HG02938 (cell line): ENCODE measurements at regions not wholly inside any gene's neighbourhood (a gene's known extent, or its start where the extent isn't known, plus 50 kb on each side); places are given as distances from the start of the nearest gene placed in this dataset.
"Not testable (repeated sequence)": the region's sequence is repeated elsewhere in the genome, so short reads cannot be mapped to it uniquely, and the experiment has no call there.

Experiments
- ATAC-seq: cut with Tn5 transposase; IDR thresholded peaks from one replicate; pipeline ENCODE4 v1.9.1; 2021; ENCODE audit warnings: mild to moderate bottlenecking, moderate library complexity; ENCODE audit not compliant: unreplicated experiment

DNA sequence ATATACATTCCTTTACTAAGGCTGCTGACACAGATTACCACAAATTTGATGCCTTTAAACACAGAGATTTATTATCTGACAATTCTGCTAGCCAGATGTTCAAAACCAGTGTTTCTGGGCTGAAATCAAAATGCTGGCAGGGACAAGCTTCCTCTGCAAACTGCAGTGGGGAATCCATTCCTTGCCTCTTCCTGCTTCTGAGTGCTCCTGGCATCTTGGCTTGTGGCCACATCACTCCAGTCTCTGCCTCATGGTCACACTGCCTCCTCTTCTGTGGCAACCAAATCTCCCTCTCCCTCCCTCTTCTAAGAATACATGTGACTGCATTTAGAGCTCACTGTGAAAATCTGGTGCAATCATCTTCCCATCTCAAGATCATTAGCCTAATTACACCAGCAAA, 235.7 kb downstream of the TTC8 start:
- no peak for ATAC-seq

DNA sequence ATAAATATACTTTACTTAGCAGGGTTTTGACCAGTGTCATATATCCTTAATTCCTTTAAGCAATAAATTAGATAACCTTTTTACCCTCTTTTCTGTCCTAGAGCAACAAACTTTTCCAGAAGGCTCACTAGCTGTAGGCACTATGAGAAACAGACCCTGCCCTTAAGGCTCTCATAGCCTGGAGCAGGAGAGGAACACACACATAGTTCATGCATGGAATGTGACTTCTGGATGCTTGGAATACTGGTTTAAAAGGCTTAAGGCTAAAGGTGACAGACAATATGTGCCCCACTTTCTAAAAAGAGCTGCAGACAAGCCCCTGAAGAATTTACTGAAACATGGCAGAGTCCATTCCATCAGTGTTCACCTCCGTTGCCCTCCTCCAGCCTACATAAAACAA, 237.2 kb downstream of the TTC8 start:
- no peak for ATAC-seq

- ATAC-seq = no peak
Observed at GRCh38 chr14:89065879-89066278, 241.4 kb downstream of the TTC8 start.

- ATAC-seq = no peak
Observed at GRCh38 chr14:89067293-89067972, 243.0 kb downstream of the TTC8 start.

DNA sequence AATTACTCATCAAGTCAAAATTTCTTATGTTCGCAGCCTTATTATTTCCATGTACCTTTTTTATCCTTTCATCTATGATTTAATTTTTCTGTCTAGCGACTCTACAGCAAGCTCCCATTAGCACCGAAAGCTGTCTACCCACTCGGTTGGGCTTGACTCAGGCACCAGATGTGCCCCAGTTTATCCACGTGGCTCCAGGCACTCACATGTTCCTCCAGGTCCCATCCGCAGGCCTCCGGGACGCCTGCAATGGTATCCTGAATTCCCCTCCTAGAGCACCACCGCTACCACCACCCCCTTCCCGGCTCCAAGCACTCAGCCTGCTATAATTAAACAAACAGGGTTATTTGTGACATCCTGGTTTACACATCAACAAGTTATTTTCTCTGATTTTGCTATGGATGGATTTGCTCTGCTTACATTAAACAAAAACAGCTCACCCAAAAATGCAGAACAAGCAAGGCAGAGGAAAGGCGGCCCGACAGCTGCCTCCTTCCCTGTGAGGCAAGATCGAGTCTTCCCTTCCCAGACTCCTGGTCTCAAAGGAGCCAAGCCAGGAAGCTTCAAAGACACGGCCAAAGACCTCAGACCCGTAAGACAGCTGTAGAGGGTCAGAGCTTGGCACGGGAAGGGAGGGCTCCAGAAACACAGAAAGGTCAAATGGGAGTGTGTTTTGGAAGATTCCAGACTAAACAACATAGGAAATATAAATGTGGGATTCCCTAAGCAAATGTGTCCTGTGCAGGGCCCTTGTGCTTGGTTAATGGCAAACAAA, 253.8 kb downstream of the TTC8 start:
- no peak for ATAC-seq

GRCh38 chr14:89085231-89085731, 260.8 kb downstream of the TTC8 start:
- no peak for ATAC-seq

DNA sequence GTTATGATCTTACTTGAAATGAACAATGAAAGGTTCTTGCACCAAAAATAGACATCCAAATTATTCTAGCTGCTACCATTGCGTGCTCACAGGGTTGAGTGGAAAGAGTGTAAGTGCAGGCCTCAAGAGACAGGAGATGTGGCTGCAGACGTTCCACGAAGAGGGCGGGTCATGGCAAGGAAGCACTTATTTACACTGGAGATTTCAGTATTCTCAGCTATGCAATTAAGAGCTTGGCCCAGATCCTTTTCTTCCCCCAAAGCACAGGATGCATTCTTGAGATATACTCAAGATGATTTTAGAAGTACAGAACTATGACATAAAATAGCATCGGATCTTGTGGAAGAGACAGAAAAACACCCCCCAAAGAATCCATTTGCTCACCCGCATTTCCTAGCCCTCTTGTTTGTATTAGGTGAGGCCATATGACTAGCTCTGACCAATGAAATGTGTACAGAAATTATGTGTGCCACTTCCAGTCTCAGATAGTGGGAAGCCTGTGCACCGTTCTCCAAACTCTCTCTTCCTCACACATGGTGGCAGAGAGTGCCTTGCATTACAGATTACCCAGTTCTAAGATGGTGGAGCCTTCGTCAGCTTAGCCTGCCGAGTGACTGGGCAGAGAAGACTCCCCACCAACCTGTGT, 261.4 kb downstream of the TTC8 start:
- no peak for ATAC-seq

- no peak for ATAC-seq
Observed at GRCh38 chr14:89088530-89088929, 264.1 kb downstream of the TTC8 start.

- no peak for ATAC-seq
Observed at GRCh38 chr14:89089330-89089729, 264.9 kb downstream of the TTC8 start.

GRCh38 chr14:89091781-89092180, 267.3 kb downstream of the TTC8 start:
- no peak for ATAC-seq

GRCh38 chr14:89093083-89093730, 268.8 kb downstream of the TTC8 start:
- no peak for ATAC-seq

DNA sequence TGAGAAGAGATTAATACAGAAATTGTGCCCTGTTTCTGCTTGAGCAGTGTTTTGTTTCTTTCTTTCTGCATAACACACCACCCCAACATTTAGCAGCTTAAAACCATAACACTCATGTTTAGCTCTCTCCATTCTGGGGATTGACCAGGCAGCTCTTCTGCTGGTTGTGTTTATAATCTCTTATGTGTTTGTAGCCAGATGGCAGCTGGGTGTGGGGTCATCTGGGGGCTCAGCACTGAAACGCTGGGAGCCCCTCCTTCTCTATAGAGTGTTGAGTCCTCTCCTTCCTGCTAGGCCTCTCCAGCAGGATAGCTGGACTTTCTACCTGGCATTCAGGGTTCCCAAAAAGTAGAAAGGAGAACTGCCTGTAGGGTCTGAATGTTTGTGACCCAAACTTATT, 270.6 kb downstream of the TTC8 start:
- no peak for ATAC-seq

- ATAC-seq = no peak
Observed at GRCh38 chr14:89096946-89097345, 272.5 kb downstream of the TTC8 start.

DNA sequence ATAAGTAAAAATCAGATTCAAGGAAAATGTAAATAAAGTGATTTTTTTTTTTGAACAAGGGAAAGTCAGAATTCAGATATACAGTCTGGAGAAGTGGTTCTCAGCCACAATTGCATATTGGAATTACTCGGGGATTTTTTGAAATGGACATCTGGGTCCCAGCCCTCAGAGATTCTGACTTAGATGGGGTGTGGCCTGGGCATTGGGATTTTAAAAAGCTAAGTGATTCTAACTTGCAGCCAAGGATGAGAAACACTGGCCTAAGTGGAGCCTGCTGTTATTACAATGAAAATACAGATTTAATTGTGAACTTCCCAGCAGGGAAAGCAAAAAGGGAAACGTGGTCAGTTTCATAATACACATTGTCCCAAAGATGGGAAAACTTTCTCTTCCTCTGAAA, 273.8 kb downstream of the TTC8 start:
- no peak for ATAC-seq

DNA sequence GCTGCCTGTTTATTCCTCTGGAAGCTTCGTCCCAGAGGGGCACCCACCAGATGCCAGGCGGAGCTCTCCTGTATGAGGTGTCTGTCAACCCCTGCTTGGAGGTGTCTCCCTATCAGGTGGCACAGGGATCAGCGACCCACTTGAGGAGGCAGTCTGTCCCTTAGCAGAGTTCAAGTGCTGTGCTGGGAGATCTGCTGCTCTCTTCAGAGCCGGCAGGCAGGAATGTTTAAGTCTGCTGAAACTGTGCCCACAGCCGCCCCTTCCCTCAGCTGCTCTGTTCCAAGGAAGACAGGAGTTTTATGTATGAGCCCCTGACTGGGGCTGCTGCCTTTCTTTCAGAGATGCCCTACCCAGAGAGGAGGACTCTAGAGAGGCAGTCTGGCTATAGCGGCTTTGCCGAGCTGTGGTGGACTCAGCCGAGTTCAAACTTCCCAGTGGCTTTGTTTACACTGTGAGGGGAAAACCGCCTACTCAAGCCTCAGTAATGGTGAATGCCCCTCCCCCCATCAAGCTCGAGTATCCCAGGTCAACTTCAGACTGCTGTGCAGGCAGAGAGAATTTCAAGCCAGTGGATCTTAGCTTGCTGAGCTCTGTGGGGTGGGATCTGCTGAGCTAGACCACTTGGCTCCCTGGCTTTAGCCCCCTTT, 279.8 kb downstream of the TTC8 start:
- ATAC-seq = not testable (repeated sequence)

- not testable (repeated sequence) for ATAC-seq
Observed at GRCh38 chr14:89104861-89105260, 280.4 kb downstream of the TTC8 start.
